ENCODE measurements at regions not wholly inside any gene's neighbourhood (a gene's known extent, or its start where the extent isn't known, plus 50 kb on each side); places are given as distances from the start of the nearest gene placed in this dataset.

DNA sequence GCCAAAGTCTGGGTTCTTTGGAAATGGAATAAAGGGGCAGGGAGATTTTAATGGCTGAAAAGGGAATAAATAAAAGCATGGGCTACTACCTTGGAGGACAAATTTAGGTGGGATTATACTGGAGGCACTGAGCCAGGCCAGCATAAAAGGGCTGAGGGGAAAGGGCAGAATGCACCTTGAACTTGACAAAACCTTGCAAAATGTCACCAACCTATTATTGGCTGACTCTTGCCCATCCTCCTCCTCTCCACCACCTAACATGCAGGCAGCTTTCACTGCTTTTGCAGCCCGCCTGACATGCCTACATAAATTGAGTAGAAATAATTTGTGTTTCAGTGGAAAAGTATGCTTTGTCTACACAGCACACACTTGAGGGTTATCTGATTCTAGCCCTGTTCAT, 65.3 kb upstream of the ABLIM1 start:
- no peak for DNase-seq (ENCODE audit: low read depth in 1 of 2, low spot score in 1 of 2)
- Histone ChIP-seq H3K27me3 (ENCODE audit: insufficient read depth, poor library complexity, severe bottlenecking) (peaks cover 3% of the 10 kb centered on the region), H3K27ac (replicated peaks) (no peak overlapping the region), H3K4me3 (replicated peaks; ENCODE audit: insufficient read depth, low read length) (no peak overlapping the region)
- no peak for TF ChIP-seq GABPA (IDR thresholded peaks at IDR 0.05; ENCODE audit: low read depth)

DNA sequence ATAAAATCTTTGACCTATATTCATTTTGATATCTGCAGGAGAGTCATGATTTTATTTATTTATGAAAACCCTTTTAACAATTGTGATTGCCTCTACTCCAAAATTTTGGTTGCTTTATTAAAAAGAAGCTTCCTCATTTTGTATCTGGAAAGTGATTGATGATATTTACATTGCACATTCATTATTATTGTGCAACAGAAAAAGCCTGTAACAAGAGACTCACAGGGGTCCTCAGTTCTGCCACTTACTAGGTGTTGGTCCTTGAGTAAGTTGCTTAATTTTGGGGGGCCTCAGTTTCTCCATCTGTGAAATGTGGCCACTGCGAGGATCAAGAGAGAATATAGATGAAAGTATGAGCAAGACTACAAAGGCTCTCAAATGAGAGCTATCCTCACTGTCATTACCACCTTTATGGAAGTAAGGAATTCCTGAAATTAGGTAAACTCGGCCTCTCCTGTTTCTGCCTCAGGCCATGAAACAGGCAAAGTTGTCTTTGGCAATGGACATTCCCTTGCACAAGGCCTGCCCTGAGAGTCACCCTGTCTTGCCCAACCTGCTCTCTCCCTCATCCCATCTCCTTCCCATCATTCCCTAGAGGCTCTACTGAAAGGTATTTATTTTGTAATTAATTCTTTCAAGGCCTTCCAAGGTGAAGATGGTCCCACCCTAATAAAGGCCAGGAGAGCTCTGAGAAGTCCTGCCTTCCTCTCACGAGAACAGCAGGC, 66.1 kb upstream of the ABLIM1 start:
- Histone ChIP-seq H3K27ac (replicated peaks) (no peak overlapping the region), H3K27me3 (ENCODE audit: insufficient read depth, poor library complexity, severe bottlenecking) (peaks cover 3% of the 10 kb centered on the region), H3K4me3 (replicated peaks; ENCODE audit: insufficient read depth, low read length) (no peak overlapping the region)
- DNase-seq (ENCODE audit: low read depth in 1 of 2, low spot score in 1 of 2), result no peak
- TF ChIP-seq, protein P1, sequence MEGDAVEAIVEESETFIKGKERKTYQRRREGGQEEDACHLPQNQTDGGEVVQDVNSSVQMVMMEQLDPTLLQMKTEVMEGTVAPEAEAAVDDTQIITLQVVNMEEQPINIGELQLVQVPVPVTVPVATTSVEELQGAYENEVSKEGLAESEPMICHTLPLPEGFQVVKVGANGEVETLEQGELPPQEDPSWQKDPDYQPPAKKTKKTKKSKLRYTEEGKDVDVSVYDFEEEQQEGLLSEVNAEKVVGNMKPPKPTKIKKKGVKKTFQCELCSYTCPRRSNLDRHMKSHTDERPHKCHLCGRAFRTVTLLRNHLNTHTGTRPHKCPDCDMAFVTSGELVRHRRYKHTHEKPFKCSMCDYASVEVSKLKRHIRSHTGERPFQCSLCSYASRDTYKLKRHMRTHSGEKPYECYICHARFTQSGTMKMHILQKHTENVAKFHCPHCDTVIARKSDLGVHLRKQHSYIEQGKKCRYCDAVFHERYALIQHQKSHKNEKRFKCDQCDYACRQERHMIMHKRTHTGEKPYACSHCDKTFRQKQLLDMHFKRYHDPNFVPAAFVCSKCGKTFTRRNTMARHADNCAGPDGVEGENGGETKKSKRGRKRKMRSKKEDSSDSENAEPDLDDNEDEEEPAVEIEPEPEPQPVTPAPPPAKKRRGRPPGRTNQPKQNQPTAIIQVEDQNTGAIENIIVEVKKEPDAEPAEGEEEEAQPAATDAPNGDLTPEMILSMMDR (IDR thresholded peaks at IDR 0.05; ENCODE audit: insufficient read depth, low read length), result no peak
- TF ChIP-seq POLR2AphosphoS5 (IDR thresholded peaks at IDR 0.05; ENCODE audit: low read depth), result no peak

DNA sequence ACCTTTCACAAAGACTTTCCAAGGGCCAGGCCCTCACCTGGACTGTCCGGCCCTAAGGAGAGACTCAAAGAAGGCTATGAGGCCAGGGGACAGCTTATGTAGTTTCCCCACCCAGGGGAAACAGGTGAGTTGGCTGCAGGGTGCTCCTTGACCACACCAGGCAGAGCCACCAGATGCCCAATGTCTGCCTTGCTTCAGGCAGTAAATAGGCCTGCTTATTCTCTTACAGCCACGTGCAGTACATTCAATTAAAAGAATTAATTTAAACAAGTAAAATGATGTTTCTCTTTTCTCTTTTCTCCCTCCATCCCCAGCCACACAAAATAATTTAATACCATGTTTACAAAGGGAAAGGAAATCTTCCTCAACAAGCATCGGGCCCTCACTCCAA, 66.6 kb upstream of the ABLIM1 start:
- Histone ChIP-seq H3K27me3 (ENCODE audit: insufficient read depth, poor library complexity, severe bottlenecking) (peaks cover 2% of the 10 kb centered on the region), H3K27ac (replicated peaks) (no peak overlapping the region), H3K4me3 (replicated peaks; ENCODE audit: insufficient read depth, low read length) (no peak overlapping the region)
- no peak for TF ChIP-seq SPI1 (IDR thresholded peaks at IDR 0.05; ENCODE audit: borderline replicate concordance, low read depth)
- TF ChIP-seq, protein P1 (IDR thresholded peaks at IDR 0.05; ENCODE audit: insufficient read depth, low read length), result no peak
- no peak for TF ChIP-seq REST (IDR thresholded peaks at IDR 0.05; ENCODE audit: insufficient replicate concordance, low read depth)
- no peak for TF ChIP-seq GABPA (IDR thresholded peaks at IDR 0.05; ENCODE audit: low read depth)
- TF ChIP-seq POLR2AphosphoS5 (IDR thresholded peaks at IDR 0.05; ENCODE audit: low read depth), result no peak
- no peak for DNase-seq (ENCODE audit: low read depth in 1 of 2, low spot score in 1 of 2)

DNA sequence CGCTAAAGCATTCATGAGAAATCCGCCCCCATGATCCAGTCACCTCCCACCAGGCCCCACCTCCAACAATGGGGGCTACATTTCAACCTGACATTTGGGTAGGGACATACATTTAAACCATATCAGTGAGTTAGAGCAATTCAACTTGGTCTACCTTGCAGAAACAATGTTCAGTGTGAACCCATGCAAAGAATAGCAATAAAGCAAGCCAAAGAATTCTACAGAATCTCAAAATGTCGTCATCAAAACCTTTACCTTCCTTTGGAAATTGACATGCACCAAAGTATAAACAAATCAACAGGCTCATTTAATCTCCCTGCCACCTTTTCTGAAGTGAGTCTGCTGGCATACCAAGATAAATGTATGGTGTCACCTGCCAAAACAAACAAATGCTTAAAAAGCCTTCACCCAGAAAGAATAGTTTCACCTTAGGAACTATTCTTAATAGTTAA, 68.8 kb upstream of the ABLIM1 start:
- Histone ChIP-seq H3K4me3 (replicated peaks; ENCODE audit: insufficient read depth, low read length) (no peak overlapping the region), H3K27me3 (ENCODE audit: insufficient read depth, poor library complexity, severe bottlenecking) (no peaks in the 10 kb centered on the region), H3K27ac (replicated peaks) (no peak overlapping the region)
- no peak for DNase-seq (ENCODE audit: low read depth in 1 of 2, low spot score in 1 of 2)
- TF ChIP-seq SPI1 (IDR thresholded peaks at IDR 0.05; ENCODE audit: borderline replicate concordance, low read depth) (no peak), GABPA (IDR thresholded peaks at IDR 0.05; ENCODE audit: low read depth) (no peak)
- TF ChIP-seq, protein P1 (IDR thresholded peaks at IDR 0.05; ENCODE audit: insufficient read depth, low read length), result no peak

GRCh38 chr10:114728325-114728724, 70.2 kb upstream of the ABLIM1 start:
- Histone ChIP-seq H3K27me3 (ENCODE audit: insufficient read depth, poor library complexity, severe bottlenecking) (no peaks in the 10 kb centered on the region), H3K4me3 (replicated peaks; ENCODE audit: insufficient read depth, low read length) (no peak overlapping the region), H3K27ac (replicated peaks) (no peak overlapping the region)
- TF ChIP-seq, protein P1 (IDR thresholded peaks at IDR 0.05; ENCODE audit: insufficient read depth, low read length), result no peak
- no peak for TF ChIP-seq REST (IDR thresholded peaks at IDR 0.05; ENCODE audit: insufficient replicate concordance, low read depth)
- no peak for TF ChIP-seq GABPA (IDR thresholded peaks at IDR 0.05; ENCODE audit: low read depth)
- no peak for TF ChIP-seq POLR2AphosphoS5 (IDR thresholded peaks at IDR 0.05; ENCODE audit: low read depth)
- no peak for TF ChIP-seq SPI1 (IDR thresholded peaks at IDR 0.05; ENCODE audit: borderline replicate concordance, low read depth)
- no peak for DNase-seq (ENCODE audit: low read depth in 1 of 2, low spot score in 1 of 2)
